ENCODE measurements at regions not wholly inside any gene's neighbourhood (a gene's known extent, or its start where the extent isn't known, plus 50 kb on each side); places are given as distances from the start of the nearest gene placed in this dataset.

DNA sequence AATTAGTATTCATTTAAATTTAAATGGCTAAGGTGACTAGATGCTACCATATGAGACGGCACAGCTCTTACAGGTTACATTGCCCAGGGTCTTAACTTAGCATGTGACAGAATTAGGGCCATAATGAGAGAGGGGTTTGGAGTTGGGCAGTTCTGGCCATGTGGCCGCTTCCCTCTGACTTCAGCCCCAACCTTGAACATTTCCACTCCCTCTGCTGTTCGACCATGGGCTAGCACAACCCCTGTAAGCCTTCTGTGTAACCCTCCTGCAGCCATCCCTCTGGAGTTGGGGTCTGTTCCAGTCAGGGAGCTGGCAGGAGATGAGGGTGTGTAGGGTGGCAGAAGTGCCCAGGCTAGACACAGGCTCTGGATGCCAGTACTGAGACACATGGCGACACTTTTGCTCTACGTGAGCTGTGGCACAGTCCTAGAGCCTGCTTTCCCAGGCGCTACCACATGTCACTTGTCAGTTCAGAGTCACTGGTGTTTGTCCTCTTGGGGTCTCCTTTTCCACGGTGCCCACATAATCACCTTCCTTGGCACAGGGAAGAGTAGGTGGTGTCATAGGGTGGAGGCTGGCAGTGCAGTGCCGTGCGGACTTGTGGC lies 128.7 kb upstream of the PITX1 start:
- no peak for TF ChIP-seq EZH2 (IDR thresholded peaks at IDR 0.05; ENCODE audit: borderline replicate concordance, low read depth, low read length, severe bottlenecking)
- TF ChIP-seq, protein P1, sequence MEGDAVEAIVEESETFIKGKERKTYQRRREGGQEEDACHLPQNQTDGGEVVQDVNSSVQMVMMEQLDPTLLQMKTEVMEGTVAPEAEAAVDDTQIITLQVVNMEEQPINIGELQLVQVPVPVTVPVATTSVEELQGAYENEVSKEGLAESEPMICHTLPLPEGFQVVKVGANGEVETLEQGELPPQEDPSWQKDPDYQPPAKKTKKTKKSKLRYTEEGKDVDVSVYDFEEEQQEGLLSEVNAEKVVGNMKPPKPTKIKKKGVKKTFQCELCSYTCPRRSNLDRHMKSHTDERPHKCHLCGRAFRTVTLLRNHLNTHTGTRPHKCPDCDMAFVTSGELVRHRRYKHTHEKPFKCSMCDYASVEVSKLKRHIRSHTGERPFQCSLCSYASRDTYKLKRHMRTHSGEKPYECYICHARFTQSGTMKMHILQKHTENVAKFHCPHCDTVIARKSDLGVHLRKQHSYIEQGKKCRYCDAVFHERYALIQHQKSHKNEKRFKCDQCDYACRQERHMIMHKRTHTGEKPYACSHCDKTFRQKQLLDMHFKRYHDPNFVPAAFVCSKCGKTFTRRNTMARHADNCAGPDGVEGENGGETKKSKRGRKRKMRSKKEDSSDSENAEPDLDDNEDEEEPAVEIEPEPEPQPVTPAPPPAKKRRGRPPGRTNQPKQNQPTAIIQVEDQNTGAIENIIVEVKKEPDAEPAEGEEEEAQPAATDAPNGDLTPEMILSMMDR (IDR thresholded peaks at IDR 0.05; ENCODE audit: borderline replicate concordance, extremely low read depth, low read length, poor library complexity, severe bottlenecking) = no peak
